ENCODE measurements at regions not wholly inside any gene's neighbourhood (a gene's known extent, or its start where the extent isn't known, plus 50 kb on each side); places are given as distances from the start of the nearest gene placed in this dataset.

DNA sequence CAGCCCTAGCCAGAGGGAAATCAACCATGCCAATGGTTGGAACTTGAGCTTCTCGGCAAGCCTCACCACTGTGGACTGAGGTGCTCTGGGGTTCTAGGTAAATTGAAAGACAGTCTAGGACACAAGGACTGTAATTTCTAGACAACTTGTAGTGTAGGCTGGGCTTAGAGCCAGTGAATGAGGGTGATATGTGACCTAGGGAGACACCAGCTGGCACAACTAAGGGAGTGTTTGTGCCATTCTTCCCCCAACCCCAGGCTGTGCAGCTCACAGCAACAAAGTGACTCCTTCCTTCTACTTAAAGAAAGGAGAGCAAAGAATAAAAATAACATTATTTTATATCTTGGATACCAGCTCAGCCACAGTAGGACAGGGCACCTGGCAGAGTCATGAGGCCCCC lies 1690.7 kb upstream of the TMEFF2 start:
- TF ChIP-seq, protein P1, sequence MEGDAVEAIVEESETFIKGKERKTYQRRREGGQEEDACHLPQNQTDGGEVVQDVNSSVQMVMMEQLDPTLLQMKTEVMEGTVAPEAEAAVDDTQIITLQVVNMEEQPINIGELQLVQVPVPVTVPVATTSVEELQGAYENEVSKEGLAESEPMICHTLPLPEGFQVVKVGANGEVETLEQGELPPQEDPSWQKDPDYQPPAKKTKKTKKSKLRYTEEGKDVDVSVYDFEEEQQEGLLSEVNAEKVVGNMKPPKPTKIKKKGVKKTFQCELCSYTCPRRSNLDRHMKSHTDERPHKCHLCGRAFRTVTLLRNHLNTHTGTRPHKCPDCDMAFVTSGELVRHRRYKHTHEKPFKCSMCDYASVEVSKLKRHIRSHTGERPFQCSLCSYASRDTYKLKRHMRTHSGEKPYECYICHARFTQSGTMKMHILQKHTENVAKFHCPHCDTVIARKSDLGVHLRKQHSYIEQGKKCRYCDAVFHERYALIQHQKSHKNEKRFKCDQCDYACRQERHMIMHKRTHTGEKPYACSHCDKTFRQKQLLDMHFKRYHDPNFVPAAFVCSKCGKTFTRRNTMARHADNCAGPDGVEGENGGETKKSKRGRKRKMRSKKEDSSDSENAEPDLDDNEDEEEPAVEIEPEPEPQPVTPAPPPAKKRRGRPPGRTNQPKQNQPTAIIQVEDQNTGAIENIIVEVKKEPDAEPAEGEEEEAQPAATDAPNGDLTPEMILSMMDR (IDR thresholded peaks at IDR 0.05), result no peak
- no peak for TF ChIP-seq RFX5 (IDR thresholded peaks at IDR 0.05)
- TF ChIP-seq POLR2A (IDR thresholded peaks at IDR 0.05; ENCODE audit: low read length), result no peak
